ENCODE measurements at regions not wholly inside any gene's neighbourhood (a gene's known extent, or its start where the extent isn't known, plus 50 kb on each side); places are given as distances from the start of the nearest gene placed in this dataset.
A peak's percentile ranks its signal among the peaks of the same experiment; 100 is the strongest.
"Not testable (repeated sequence)": the region's sequence is repeated elsewhere in the genome, so short reads cannot be mapped to it uniquely, and the experiment has no call there.

DNA sequence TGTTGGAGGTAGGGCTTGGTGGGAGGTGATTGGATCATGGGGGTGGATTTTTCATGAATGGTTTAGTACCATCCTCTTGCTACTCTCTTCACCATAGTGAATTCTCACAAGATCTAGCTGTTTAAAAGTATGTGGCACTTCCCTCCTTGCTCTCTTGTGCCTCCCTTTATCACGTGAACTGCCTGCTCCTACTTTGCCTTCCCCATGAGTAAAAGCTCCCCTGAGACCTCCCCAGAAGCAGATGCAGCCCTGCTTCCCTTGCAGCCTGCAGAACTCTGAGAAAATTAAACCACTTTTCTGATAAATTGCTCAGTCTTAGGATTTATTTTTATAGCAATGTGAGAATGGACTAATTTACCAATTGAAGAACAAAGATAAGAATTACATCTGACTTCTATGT lies 223.1 kb downstream of the RNF144A start:
- DNase-seq (ENCODE audit: low spot score) (no peak), ATAC-seq (no peak)

- DNase-seq (ENCODE audit: low spot score), result no peak
- no peak for ATAC-seq
Observed at GRCh38 chr2:7145707-7146106, 228.5 kb downstream of the RNF144A start.

GRCh38 chr2:7146151-7146550 lies 228.9 kb downstream of the RNF144A start:
- no peak for DNase-seq (ENCODE audit: low spot score)

DNA sequence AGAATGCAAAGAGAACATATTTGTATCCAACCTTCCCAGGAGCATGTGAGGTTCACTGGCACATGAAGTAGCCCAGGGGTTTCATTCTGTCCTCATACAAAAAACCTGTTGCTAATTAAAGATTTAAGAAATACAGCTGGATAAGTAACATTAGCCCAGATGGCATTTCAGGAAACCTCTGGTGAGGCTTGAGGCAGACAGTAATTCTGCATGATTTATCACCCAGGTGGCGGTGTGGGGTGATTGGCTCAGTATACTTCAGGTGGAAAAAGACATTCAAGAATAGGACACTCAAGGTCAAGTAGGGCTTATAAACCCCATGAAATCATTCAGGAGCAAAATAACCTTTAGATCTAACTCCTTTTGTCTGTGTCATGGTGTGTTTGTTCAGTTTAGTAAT lies 237.4 kb downstream of the RNF144A start:
- no peak for DNase-seq (ENCODE audit: low spot score)

More at GRCh38 chr2:7146151-7146550, 228.9 kb downstream of the RNF144A start:
- no peak for ATAC-seq

DNA sequence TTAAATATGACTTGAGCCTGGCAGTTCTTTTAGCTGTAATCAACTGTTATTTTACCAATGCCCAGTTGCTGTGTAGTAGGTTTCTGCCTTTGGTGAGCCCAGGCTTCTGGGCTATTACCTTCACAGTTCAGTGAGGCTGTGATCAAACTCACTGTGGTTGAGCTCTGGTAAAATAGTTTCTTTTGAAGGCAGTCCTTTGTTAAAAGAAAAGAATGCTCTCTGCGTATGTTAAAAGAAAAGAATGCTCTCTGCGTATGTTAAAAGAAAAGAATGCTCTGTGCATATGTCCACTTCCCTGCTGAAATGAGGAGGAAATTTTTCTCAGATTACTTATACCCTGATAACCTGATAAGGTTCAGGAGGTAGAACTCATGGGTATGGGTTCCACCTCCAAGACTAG lies 244.3 kb downstream of the RNF144A start:
- ATAC-seq, result no peak
- no peak for DNase-seq (ENCODE audit: low spot score)

More for the DNA sequence above, 237.4 kb downstream of the RNF144A start:
- ATAC-seq, result no peak

- no peak for ATAC-seq
- no peak for DNase-seq (ENCODE audit: low spot score)
Observed at GRCh38 chr2:7165736-7166135, 248.5 kb downstream of the RNF144A start.

- DNase-seq (ENCODE audit: low spot score), result no peak
- no peak for ATAC-seq
Observed at GRCh38 chr2:7167801-7168411, 250.7 kb downstream of the RNF144A start.

DNA sequence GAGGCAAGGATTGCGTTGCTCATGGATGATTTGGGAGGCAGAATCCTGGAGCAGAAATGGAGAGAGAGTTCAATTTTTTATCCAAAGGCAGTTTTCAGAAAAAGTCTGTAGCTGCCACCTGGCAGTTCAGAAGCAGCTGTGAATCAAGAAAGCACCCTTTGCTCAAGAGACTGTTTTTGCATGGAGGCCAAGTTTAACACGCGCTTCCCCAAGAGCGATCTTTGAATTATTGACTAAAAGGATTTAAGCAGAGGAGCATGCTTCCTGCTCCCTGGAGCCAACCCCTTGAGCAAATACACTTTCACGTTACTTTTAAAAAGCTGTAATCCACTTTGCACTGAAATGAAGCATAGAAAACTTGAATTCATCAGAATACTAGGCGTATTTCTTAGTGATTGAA lies 252.4 kb downstream of the RNF144A start:
- DNase-seq (ENCODE audit: low spot score) (no peak), ATAC-seq (no peak)

DNA sequence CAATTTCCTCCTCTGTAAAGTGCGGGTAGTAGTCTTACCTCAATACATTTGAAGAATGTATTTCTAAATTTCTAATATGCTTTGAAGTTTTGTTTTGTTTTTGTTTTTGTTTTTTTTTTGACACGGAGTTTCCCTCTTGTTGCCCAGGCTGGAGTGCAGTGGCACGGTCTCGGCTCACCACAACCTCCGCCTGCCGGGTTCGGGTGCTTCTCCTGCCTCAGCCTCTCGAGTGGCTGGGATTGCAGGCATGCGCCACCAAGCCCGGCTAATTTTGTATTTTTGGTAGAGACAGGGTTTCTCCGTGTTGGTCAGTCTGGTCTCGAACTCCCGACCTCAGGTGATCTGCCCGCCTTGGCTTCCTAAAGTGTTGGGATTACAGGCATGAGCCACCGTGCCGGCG lies 261.8 kb downstream of the RNF144A start:
- ATAC-seq; DNase-seq (ENCODE audit: low spot score): not testable (repeated sequence)

DNA sequence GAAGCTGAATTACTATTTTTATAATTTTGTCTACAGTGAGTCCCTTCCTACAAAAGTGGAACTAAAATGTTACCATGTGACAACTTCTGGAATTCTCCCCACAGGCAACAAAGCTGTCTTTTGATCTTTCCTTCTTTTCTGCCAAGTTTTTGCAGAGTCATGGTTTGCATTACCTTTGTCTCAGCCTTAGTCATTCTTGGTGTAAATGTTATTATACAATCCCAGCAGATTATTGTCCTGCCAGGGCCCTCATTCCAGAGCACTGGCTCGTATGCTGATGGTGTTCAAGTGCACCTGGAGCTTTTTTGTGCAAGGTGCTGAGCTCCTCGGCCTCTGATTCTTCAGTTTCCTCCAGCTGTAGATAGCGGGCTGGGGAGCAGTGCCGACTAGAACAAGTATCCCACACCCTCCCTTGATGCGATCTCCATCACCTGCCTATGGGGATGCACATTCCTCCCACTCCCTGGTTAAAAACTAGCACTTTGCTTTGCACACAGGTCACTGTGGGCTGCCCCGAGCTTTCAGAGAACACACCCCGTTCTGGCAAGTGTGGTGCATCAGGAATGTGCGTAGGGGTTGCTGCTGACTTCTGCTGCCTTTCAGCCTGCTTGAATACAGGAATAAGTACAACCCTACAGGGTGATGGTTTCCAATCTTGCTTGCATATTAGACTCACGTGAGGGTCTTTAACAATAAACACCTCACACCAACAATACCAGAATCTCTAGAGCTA lies 263.6 kb downstream of the RNF144A start:
- DNase-seq (ENCODE audit: low spot score), result no peak
- ATAC-seq, result no peak

DNA sequence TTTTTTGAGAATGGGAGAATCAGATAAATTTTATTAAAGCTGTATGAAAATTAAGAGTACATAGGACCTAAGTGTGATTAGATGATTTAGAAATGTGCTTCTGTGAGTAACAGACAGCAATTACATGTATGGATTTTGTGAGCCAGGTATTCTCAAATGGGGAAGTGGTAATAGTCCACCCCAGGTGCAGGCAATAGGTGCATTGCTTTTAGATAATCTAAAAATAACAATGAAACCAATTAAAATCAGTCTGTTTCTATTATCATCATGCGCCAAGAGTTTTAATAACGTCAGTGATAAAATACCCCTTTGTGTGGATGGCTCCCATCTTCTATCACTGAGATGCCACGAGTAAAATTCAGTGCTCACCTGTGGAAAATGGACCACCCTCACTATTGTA lies 265.3 kb downstream of the RNF144A start:
- ATAC-seq (no peak), DNase-seq (ENCODE audit: low spot score) (no peak)

- ATAC-seq (no peak), DNase-seq (ENCODE audit: low spot score) (no peak)
Observed at GRCh38 chr2:7189106-7189505, 271.9 kb downstream of the RNF144A start.

DNA sequence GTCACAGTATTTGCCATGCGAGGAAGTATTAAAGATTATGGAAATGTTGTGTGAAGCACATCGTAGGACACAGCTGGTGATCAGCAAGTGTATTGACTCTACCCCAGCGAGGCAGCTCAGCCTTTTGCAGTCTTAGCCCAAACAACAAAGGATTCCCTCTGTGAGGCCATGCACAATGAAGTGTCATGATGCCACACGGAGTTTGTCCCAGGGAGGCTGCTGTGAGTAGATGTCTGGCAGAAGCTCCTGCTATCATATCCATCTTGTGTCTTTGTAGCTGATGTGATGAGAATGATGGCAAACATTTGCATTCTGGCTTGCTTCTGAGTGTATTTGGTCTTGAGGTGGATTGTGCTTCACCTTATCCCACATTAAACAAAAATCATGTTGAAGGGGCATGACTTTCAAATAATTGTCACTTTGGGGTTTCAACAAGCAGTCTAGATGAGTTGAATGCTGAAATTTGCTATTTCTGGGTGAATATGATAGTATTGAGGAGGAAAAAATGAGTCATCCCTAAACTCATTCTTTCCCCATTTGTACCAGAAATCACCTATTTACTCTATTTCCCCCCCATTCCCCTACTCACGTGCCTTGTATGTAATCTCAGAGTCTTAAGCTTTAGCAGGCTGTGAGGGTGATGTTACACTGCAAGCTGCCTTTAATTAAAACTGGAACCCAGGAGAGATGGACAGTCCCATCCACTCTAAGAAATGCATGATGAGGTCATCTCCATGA lies 273.5 kb downstream of the RNF144A start:
- DNase-seq (ENCODE audit: low spot score) (no peak), ATAC-seq (no peak)

GRCh38 chr2:7191932-7192331 lies 274.7 kb downstream of the RNF144A start:
- ATAC-seq, result no peak
- no peak for DNase-seq (ENCODE audit: low spot score)

GRCh38 chr2:7193457-7193856 lies 276.2 kb downstream of the RNF144A start:
- ATAC-seq, result no peak
- DNase-seq (ENCODE audit: low spot score), result no peak

DNA sequence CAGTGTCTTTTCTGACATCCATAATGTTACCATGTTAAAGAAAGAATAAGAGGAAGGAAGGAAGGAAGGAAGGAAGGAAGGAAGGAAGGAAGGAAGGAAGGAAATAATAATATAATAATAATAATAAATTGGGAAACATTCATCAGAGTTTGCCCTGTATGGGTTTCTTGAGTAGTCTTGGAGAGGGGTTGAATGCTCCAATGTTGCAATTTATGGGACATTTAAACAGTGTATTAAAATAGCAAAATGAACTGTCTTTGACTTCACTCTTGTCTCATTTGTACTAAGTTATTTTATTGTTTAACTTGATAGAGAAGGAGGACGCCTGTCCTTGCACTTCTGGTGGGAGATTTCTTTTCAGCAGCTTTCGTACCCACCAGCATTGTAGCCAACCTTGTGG lies 277.7 kb downstream of the RNF144A start:
- no peak for ATAC-seq
- no peak for DNase-seq (ENCODE audit: low spot score)

DNA sequence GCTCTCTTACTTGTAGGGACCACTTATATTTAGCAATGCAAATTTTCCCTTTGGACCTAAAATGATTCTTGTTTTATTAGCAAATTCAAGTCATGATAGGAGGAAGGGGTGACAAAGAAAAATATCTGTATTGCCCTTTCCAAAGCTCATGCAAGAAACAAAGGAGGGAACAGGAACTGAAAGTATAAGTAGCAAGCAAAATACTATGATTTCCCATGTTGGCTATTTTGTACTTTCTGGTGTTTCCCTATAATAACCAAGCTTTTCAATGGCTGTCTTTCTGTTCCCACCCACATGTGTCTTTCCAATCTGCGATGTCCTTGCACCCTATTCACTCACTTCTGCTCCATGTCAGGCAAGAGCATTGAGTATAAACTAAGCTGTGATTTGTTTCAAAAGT lies 279.7 kb downstream of the RNF144A start:
- no peak for ATAC-seq
- no peak for DNase-seq (ENCODE audit: low spot score)

DNA sequence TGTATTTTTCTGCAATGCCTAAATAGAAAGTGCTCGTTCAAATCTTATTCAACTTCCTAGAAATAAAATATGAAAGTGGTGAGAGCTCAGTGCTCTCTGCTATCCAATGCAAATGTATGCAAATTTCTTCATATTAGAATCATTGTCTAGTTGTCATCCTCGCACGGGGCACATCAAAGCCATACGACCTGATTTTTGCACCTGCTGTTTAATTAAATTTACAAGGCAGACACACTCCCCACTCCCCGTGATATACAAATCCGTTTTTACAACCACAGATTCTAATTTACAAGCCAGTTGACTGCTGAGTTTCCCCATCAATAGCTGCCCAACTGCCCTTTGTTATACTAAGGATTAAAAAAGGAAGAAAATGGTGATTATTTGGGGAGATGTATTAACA lies 284.6 kb downstream of the RNF144A start:
- DNase-seq (ENCODE audit: low spot score) (no peak), ATAC-seq (no peak)

GRCh38 chr2:7203056-7203467 lies 285.9 kb downstream of the RNF144A start:
- ATAC-seq (peak; percentile 79), DNase-seq (ENCODE audit: low spot score) (no peak)

DNA sequence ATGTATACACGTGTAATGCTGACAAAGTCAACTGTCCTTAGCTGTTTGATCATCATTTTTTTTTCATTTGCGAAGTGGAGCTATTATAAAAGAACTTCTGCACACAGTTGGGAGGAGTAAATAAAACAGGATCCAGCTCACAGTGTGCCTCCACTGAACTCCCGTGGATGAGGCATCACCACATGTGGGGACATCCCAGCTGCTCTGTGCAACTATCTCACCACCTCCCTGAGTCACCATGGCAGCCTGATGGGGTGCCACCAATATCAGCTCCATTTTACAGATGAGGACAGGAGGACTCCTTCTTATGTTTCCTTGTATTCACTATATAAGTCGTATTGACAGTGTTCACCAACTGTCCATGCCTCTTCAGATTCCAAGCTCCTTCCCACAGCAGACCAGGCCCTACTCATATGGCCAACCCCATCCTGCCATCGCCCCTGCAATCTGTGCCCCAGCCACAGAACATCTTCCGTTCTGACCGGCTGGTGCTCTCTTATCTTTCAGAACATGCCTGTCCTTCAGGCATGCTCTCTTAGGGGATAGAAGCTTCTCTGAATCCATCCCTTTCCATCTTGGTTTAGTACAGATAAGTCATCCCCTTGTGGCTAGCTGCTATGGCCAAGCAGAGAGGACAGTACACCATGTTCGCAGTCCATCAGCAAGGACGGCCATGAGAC lies 288.1 kb downstream of the RNF144A start:
- ATAC-seq, result no peak

DNA sequence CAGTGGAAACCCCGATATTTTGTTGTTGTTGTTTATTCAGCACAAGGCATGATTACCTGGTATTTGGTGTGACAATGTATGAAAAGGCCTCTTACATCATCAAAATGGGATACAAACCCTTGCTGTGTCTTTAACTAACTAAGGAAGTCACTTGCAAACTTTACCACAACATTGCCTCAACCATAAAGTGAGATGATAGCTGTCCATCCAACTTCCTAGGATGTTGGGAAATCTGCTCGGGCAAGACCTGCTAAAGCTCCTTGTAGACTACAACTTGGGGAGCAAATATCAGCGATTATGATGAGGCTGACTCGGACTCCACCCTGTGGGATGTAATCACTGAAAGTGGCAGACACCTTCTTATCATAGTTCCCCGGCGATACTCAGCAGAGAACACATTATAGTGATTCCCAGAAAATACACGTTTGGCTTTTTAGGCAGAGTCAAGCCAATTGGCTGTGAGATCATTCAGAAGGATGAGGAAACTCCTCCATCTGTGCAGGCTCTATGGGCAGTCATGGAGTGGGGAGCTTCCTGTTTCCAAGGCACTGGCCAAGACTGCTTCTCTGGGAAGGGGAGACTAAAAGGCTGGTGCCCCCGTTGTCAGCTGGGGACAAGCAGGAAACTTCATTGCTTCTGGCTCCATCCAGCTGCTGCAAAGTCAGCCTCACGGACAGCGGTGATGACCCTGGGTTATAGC lies 289.0 kb downstream of the RNF144A start:
- DNase-seq (ENCODE audit: low spot score) (no peak), ATAC-seq (no peak)

More for the DNA sequence above, 288.1 kb downstream of the RNF144A start:
- DNase-seq (ENCODE audit: low spot score), result no peak
